Central memory CD8-positive, alpha-beta T cell (primary cell): ENCODE measurements at regions not wholly inside any gene's neighbourhood (a gene's known extent, or its start where the extent isn't known, plus 50 kb on each side); places are given as distances from the start of the nearest gene placed in this dataset.

ENCODE experiments used
- ATAC-seq: fragments of 150-1000 bp; cut with Tn5 transposase; replicated peaks from 2 replicates; pipeline ENCODE4 v1.10.0; 2022; ENCODE audit warnings: mild to moderate bottlenecking, moderate FRiP score, moderate number of reproducible peaks; ENCODE audit not compliant: poor library complexity, severe bottlenecking; ENCODE audit errors: extremely low read depth
- DNase-seq, 2 donors: peaks; one replicate each; pipeline ENCODE4 v3.0.0; 2021; ENCODE audit warnings: low spot score in 2 of 2
- H3K27ac Mint-ChIP-seq: one replicate; pipeline ENCODE4 v1.8.0; 2022; ENCODE audit warnings: low read depth, mild to moderate bottlenecking, moderate library complexity, mixed read lengths
- H3K27me3 Mint-ChIP-seq: one replicate; pipeline ENCODE4 v1.8.0; 2022; ENCODE audit warnings: mixed read lengths
- H3K36me3 Mint-ChIP-seq: one replicate; pipeline ENCODE4 v1.8.0; 2022; ENCODE audit warnings: mild to moderate bottlenecking, moderate library complexity, mixed read lengths; ENCODE audit not compliant: insufficient read depth
- H3K4me1 Mint-ChIP-seq: one replicate; pipeline ENCODE4 v1.8.0; 2022; ENCODE audit warnings: mixed read lengths
- H3K4me3 Mint-ChIP-seq: one replicate; pipeline ENCODE4 v1.8.0; 2022; ENCODE audit warnings: mild to moderate bottlenecking, moderate library complexity, mixed read lengths
- H3K9me3 Mint-ChIP-seq: one replicate; pipeline ENCODE4 v1.8.0; 2022; ENCODE audit warnings: mixed read lengths

DNA sequence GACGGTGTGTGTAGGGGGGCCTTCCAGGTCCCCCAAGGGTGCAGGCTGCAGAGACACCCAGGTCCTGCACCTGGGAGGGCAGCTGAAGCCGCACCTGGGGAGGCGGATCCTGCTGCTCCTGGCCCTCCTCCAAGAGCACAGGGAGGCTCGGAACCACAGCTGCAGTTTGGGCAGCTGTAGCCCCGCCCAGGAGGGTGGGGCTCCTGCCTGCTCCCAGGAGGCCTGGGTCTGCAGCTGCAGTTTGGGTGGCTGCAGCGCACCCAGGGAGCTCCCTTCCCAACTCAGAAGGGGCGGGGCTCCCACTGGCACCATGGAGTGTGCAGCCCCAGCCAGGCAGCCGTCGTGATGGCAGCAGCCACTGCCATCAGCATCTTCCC lies 69.4 kb upstream of the NKD1 start:
- peaks cover 53% of the 10 kb centered on the region for H3K27me3 Mint-ChIP-seq
- no peak for DNase-seq
- no peak overlapping the region for H3K27ac Mint-ChIP-seq
- H3K4me3 Mint-ChIP-seq = no peak overlapping the region
- ATAC-seq = no peak
- H3K36me3 Mint-ChIP-seq = no peaks in the 10 kb centered on the region
- no peaks in the 10 kb centered on the region for H3K9me3 Mint-ChIP-seq
- H3K4me1 Mint-ChIP-seq = no peaks in the 10 kb centered on the region

DNA sequence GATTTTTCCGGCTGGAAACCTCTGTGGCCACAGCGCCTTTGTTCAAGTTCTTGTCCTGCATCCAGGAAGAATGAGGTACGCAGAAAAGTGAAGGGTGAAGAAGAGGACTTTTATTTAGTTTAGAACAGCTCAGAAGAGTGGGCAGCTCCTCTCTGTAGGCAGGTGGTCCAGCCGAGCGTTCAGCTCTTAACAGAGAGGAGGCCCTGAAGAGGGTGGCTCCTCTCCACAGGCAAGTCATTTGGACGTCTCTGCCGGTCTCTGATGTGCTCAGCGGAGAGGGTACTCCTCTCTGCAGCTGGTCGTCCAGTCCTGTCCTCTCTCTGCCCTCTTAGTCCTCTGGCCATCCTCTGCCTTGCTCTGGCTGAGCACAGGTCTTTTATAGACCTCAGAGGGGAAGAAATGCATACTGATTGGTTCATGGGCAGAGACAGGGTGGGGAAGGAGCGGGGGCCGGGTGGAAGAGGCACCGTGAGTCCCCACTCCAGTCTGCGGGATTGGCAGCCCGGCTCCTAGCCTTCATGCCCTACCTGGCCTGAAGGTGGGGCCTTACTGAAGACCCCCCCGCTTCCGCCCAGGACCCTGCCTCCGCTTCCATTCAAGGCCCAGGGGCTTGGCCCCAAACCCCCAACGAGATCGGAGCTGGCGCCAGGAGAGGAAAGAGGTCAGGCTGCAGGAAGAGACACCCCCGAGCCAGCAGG lies 70.0 kb upstream of the NKD1 start:
- Mint-ChIP-seq H3K4me1 (no peaks in the 10 kb centered on the region), H3K27me3 (peaks cover 48% of the 10 kb centered on the region), H3K27ac (no peak overlapping the region), H3K4me3 (no peak overlapping the region), H3K9me3 (no peaks in the 10 kb centered on the region), H3K36me3 (no peaks in the 10 kb centered on the region)
- DNase-seq = no peak
- ATAC-seq = no peak

DNA sequence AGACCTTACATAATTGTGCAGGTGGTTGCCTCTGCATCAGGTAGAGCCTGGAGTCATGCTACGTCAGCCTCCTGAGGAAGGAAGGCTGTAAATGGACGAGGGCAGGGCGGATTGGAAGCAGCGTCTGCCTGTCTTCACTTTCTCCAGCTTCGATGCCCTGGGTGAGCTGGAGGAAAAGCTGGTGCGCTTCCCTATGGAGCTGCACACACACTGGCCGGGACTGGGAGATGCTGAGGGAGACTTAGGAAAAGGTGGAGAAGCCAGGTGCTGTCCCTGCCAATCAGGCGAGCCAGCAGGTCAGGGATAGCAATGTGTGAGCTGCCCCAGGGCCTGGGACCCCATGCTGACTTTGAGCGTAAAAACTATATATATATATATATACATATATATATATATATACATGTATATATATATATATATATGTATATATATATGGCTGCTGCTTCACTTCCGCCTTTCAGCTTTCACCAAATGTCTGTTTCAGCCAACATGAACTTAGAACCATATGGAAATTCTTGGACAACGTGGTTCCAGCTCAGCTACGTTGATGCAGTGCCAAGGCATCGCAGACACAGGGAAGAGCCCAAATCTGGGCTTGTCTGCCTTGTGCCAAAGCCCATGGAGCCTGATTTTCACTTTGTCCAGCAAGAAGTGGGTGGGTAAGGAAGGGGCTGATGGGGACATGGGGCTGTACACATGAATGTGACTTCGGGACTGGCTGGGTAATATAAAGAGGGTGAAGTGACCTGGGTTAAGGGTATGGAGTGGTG lies 71.5 kb upstream of the NKD1 start:
- ATAC-seq (no peak), DNase-seq (no peak)
- Mint-ChIP-seq H3K36me3 (no peaks in the 10 kb centered on the region), H3K9me3 (no peaks in the 10 kb centered on the region), H3K4me1 (no peaks in the 10 kb centered on the region), H3K27ac (no peak overlapping the region), H3K27me3 (peaks cover 48% of the 10 kb centered on the region), H3K4me3 (no peak overlapping the region)

DNA sequence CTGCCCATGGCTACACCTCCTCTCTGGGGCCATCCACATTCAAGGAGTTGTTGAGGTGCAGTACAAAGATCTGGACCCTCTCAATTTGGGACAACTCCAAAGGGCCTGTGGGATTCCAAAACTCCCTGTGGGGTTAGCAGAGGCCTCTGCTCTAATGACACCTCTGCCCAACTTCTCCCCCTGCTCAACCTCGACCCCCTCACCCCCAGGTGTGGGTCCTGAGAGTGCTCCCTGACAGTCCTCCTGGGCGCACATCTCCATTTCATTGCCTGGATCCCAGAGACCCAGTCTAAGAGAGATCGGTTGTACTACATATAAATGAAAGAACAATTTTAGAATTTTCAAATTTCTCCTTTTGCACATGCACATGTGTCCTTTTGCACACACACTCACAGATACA lies 73.0 kb upstream of the NKD1 start:
- no peak for DNase-seq
- no peak for ATAC-seq
- Mint-ChIP-seq H3K4me1 (no peaks in the 10 kb centered on the region), H3K27me3 (peaks cover 63% of the 10 kb centered on the region), H3K4me3 (no peak overlapping the region), H3K9me3 (no peaks in the 10 kb centered on the region), H3K36me3 (peaks cover under 1% of the 10 kb centered on the region), H3K27ac (no peak overlapping the region)

DNA sequence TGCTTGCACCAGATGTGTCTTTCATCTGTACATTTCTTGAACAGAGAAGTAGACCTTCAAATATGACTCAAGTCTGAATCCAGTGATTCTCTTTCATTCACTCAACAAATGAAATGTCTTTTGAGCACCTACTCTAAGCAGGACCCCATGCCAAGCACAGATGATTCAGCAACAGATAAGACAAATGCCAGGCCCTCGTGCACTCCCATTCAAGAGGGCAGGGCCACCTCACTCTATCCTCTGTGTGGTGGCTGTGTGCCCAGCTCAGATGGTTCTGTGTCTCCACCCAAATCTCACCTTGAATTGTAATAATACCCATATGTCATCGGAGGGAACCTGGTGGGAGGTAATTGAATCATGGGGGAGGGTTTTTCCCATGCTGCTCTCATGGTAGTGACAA lies 74.1 kb upstream of the NKD1 start:
- H3K9me3 Mint-ChIP-seq = no peaks in the 10 kb centered on the region
- H3K27me3 Mint-ChIP-seq = peaks cover 65% of the 10 kb centered on the region
- H3K4me1 Mint-ChIP-seq = no peaks in the 10 kb centered on the region
- H3K36me3 Mint-ChIP-seq = peaks cover 2% of the 10 kb centered on the region
- H3K4me3 Mint-ChIP-seq = no peak overlapping the region
- H3K27ac Mint-ChIP-seq = no peak overlapping the region
- no peak for ATAC-seq
- no peak for DNase-seq

DNA sequence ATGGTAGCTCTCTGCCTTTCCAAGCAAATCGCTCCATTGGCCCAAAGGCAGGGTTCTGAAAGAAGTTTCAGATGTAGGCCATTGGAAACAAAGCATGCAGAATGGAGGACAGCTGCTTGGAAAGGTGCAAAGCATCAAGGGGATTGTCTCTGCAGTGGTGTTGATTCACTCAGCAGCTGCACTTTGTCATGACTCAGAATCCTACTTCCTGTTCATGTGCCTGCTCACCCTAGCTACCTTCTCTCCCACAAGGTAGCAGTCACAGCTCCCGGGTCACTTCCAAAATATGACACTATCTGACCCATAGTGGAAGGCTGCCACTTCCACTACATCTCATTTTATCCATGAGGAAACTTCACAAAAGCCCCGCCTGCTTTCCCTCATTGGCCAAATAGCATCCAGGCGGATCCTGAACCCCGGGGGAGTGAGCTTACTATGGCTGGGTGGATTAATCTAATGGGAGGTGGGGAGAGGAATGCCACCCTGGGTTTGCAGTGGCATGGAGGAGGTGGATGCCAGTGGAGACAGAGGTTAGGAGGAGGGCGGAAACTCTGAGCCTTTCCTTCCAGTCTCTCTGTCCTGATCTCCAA lies 74.7 kb upstream of the NKD1 start:
- Mint-ChIP-seq H3K27ac (no peak overlapping the region), H3K4me3 (no peak overlapping the region), H3K27me3 (peaks cover 66% of the 10 kb centered on the region), H3K36me3 (peaks cover 2% of the 10 kb centered on the region), H3K9me3 (no peaks in the 10 kb centered on the region), H3K4me1 (peaks cover 4% of the 10 kb centered on the region)
- DNase-seq (no peak), ATAC-seq (no peak)

DNA sequence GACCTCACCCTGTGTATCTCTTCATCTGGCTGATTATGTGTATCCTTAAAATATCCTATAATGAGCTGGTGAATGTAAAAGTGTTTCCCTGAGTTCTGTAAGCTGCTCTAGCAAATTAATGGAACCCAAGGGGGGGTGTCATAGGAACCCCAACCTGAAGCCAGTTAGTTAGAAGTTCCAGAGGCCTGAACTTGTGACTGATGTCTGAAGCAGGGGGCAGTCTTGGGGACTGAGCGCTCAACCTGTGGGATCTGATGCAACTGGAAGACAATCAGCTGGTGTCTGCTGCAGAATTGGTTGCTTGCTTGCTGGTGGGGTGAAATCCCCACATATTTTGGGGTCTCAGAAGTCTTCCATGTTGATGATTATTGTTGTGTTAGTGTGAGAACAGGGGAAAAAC lies 75.7 kb upstream of the NKD1 start:
- Mint-ChIP-seq H3K27ac (no peak overlapping the region), H3K4me1 (peaks cover 5% of the 10 kb centered on the region), H3K27me3 (peaks cover 58% of the 10 kb centered on the region), H3K9me3 (no peaks in the 10 kb centered on the region), H3K4me3 (no peak overlapping the region), H3K36me3 (peaks cover 2% of the 10 kb centered on the region)
- ATAC-seq (no peak), DNase-seq (no peak)

DNA sequence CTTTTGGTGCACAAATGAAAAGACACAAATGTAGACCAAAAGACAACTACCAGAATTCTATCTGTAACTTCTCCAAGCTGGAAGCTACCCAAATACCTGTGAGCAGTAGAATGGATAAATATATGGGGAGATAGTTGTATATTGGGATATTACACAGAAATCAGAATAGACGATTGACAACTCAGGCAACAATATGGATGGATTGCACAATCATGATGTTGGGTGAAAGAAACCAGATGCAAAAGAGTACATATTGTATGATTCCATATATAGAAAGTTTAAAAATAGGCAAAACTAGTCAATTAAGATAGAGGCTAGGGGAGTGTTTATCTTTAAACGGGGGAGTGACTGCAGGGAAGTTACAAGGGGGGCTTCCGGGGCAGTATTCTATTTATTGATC lies 77.5 kb upstream of the NKD1 start:
- no peak for DNase-seq
- no peaks in the 10 kb centered on the region for H3K9me3 Mint-ChIP-seq
- no peak overlapping the region for H3K4me3 Mint-ChIP-seq
- peaks cover 5% of the 10 kb centered on the region for H3K4me1 Mint-ChIP-seq
- H3K27me3 Mint-ChIP-seq = peaks cover 65% of the 10 kb centered on the region
- H3K27ac Mint-ChIP-seq = no peak overlapping the region
- no peak for ATAC-seq
- H3K36me3 Mint-ChIP-seq = peaks cover 3% of the 10 kb centered on the region

DNA sequence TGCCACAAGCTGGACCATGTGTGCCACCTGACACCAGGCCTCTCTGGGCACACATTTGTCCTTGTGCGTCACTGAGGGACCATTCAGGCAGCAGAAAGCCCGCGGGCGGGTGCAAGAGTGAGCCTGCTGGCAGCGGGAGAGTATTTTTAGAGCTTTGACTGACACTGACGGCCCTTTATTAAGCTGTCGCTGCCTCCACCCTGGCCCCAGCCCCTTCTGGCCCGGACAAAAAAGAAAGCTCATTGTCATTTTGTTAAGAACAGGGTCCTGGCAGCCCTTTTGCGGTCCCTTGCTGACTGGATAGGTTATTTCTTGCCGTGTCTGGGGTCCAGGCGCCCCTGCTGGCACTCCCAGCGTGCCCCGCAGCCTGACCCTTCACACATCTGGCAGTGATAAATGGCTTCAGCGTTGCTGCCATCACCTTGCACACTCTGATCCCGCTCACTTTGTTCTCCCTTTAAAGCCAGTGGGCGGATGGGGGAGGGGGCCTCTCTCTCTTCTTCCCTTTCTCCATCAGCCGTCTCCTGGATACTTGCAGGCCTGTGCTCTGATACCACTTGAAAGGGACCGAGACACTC lies 78.4 kb upstream of the NKD1 start:
- Mint-ChIP-seq H3K9me3 (no peaks in the 10 kb centered on the region), H3K4me3 (no peak overlapping the region), H3K27ac (no peak overlapping the region), H3K27me3 (peaks cover 73% of the 10 kb centered on the region), H3K4me1 (peaks cover 5% of the 10 kb centered on the region), H3K36me3 (peaks cover 3% of the 10 kb centered on the region)
- DNase-seq (no peak), ATAC-seq (no peak)

DNA sequence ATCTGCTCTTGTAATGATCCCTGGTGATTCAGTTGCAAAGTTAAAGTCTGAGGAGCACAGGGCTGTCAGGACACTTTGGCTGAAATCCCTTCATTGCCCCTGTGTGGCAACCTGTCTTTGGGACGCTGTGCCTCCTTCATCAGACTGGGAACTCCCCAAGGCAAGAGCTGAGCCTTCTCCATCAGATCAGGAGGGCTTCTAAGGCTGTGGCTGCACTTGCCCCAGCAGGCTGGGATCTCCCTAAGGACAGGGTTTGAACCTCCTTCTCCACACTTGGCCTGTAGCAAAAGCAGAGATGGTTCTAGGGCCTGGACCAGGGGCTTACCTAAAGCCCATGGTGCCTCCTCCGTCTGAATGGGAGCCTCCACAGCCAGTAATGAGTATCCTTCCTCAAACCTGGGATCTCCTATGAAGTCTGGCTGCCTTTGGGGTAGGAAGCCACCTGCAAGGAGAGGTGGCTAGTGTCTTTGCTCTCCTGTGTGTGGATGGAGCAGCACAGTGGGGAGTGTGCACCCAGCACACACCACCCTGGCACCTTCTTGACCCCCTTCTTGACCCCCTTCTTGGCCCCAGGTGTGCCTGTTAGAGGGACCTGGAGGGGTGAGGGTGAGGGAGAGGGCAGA lies 79.0 kb upstream of the NKD1 start:
- DNase-seq = no peak
- Mint-ChIP-seq H3K27me3 (peaks cover 76% of the 10 kb centered on the region), H3K36me3 (peaks cover 3% of the 10 kb centered on the region), H3K4me3 (peak overlapping the region; percentile 13), H3K9me3 (no peaks in the 10 kb centered on the region), H3K4me1 (peaks cover 5% of the 10 kb centered on the region), H3K27ac (no peak overlapping the region)
- no peak for ATAC-seq

DNA sequence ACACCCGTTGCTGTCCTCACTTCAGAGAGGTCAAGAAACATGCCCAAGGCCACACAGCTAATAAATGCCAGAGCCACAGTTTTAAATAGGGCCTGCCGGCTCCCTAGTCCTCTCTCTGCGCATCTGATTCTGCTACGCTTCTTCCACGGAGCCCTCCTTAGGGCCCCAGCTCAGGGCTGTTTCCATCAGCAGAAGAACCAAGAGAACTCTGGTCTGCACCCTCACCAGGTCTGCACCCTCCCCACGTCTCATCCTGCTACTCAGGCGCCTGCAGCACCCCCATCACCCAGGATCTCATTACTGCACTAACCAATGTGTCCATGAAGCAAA lies 79.5 kb upstream of the NKD1 start:
- Mint-ChIP-seq H3K9me3 (no peaks in the 10 kb centered on the region), H3K4me1 (peaks cover 5% of the 10 kb centered on the region), H3K4me3 (peak overlapping the region; percentile 13), H3K27ac (no peak overlapping the region), H3K27me3 (peaks cover 82% of the 10 kb centered on the region), H3K36me3 (peaks cover 3% of the 10 kb centered on the region)
- no peak for ATAC-seq
- DNase-seq = no peak

DNA sequence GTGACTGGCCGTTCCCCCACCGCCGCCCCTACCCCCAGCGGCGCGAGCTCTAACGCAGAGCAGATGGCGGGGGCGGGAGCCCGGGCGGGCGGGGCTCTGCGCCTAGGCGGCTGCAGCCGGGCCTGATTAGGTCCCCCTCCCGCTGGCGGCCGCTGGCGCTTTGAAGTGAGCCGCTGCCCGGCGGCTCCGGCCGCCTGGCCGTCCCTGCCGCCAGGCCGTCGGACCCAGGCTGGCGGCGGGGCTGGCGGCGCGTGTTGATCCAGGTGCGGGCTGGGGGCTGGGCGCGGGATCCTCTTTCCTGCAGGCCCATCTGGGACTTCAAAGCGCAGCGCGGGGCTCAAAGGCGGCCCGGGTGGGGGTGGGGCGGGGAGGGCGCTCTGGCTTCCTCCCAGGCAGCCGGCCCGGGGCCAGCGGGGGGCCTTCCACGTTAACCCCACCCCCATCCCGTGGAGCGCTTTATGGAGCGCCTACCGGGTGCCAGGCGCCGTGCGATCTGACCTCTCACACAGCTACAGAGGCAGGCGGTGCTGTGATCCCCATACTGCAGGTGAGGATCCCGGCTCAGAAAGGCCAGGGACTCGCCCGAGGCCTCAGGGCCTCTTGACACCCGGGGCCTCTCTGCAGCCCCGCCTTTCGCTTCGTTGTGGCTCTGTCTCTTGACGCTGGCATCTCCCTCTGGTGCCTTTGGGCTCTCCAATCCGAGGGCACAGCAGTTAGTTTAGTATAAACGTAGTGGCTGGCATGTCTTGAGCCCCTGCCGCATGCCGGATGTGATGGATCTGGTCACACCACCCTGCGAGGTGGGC lies 80.0 kb upstream of the NKD1 start:
- no peak for ATAC-seq
- Mint-ChIP-seq H3K4me1 (peaks cover 5% of the 10 kb centered on the region), H3K27ac (no peak overlapping the region), H3K27me3 (peaks cover 85% of the 10 kb centered on the region), H3K36me3 (peaks cover 3% of the 10 kb centered on the region), H3K4me3 (peak overlapping the region; percentile 13), H3K9me3 (no peaks in the 10 kb centered on the region)
- DNase-seq = no peak
